HEK293T (cell line): ENCODE measurements at regions not wholly inside any gene's neighbourhood (a gene's known extent, or its start where the extent isn't known, plus 50 kb on each side); places are given as distances from the start of the nearest gene placed in this dataset.

ENCODE experiments used
- ARNT ChIP-seq: fragments of 450-650 bp; IDR thresholded peaks from 2 replicates; pipeline ENCODE4 v1.6.1; 2017; ENCODE audit warnings: mild to moderate bottlenecking
- BHLHE40 ChIP-seq: fragments of 450-650 bp; IDR thresholded peaks from 2 replicates; pipeline ENCODE4 v1.6.1; 2016; ENCODE audit warnings: mild to moderate bottlenecking, moderate library complexity, borderline replicate concordance
- ELF4 ChIP-seq: fragments of 450-650 bp; IDR thresholded peaks from 2 replicates; pipeline ENCODE4 v1.6.1; 2017; ENCODE audit warnings: antibody characterized with exemption
- FOXA1 ChIP-seq: fragments of 450-650 bp; IDR thresholded peaks from 2 replicates; pipeline ENCODE4 v1.6.1; 2016; ENCODE audit warnings: mild to moderate bottlenecking
- FOXK2 ChIP-seq: fragments of 450-650 bp; IDR thresholded peaks from 2 replicates; pipeline ENCODE4 v1.6.1; 2016; ENCODE audit warnings: mild to moderate bottlenecking
- FOXM1 ChIP-seq: fragments of 450-650 bp; IDR thresholded peaks from 2 replicates; pipeline ENCODE4 v1.6.1; 2017; ENCODE audit warnings: mild to moderate bottlenecking, borderline replicate concordance
- HDGF ChIP-seq: fragments of 450-650 bp; IDR thresholded peaks from 2 replicates; pipeline ENCODE4 v1.6.1; 2017; ENCODE audit warnings: antibody characterized with exemption, borderline replicate concordance
- L3MBTL2 ChIP-seq: fragments of 450-650 bp; conservative IDR thresholded peaks from 2 replicates; pipeline ENCODE4 v1.6.1; 2016; ENCODE audit warnings: mild to moderate bottlenecking
- NFRKB ChIP-seq: fragments of 450-650 bp; IDR thresholded peaks from 2 replicates; pipeline ENCODE4 v1.6.1; 2016; ENCODE audit warnings: mild to moderate bottlenecking, moderate library complexity
- SP1 ChIP-seq: fragments of 450-650 bp; IDR thresholded peaks from 2 replicates; pipeline ENCODE4 v1.6.1; 2017
- SUZ12 ChIP-seq: fragments of 450-650 bp; IDR thresholded peaks from 2 replicates; pipeline ENCODE4 v1.6.1; 2016; ENCODE audit warnings: mild to moderate bottlenecking
- TARDBP ChIP-seq: fragments of 450-650 bp; IDR thresholded peaks from 2 replicates; pipeline ENCODE4 v1.6.1; 2016
- ZNF384 ChIP-seq: fragments of 450-650 bp; IDR thresholded peaks from 2 replicates; pipeline ENCODE4 v1.6.1; 2016

DNA sequence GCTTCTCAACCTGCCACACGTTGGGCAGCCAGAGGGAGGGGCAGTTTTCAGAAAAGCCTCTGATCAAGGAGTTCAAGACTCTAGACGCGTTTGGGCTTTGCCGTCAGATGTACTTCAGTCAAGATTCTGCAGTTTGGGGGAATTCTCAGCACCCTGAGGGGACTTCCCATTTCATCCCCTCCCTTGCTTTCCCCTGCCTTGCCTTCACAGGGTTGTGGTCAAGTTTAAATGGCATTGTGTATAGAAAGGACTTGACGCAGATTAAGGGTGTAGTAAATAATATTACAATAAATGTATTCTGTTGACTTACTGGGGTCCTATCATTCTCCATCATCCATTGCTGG lies 198.3 kb upstream of the NABP1 start:
- TF ChIP-seq BHLHE40 (no peak), SUZ12 (no peak), ELF4 (no peak), ZNF384 (no peak), HDGF (no peak), FOXK2 (no peak), FOXA1 (no peak), FOXM1 (no peak), TARDBP (no peak), SP1 (no peak), ARNT (no peak), L3MBTL2 (no peak), NFRKB (no peak)
